SH-SY5Y (cell line): ENCODE measurements at regions not wholly inside any gene's neighbourhood (a gene's known extent, or its start where the extent isn't known, plus 50 kb on each side); places are given as distances from the start of the nearest gene placed in this dataset.

Experiments used
- GATA2 ChIP-seq: IDR thresholded peaks from 2 replicates; pipeline ENCODE4 v1.6.1; 2011; ENCODE audit warnings: mild to moderate bottlenecking, low read depth, low read length
- GATA3 ChIP-seq: IDR thresholded peaks from 2 replicates; pipeline ENCODE4 v1.6.1; 2011; ENCODE audit warnings: low read depth, mild to moderate bottlenecking, low read length, moderate library complexity

DNA sequence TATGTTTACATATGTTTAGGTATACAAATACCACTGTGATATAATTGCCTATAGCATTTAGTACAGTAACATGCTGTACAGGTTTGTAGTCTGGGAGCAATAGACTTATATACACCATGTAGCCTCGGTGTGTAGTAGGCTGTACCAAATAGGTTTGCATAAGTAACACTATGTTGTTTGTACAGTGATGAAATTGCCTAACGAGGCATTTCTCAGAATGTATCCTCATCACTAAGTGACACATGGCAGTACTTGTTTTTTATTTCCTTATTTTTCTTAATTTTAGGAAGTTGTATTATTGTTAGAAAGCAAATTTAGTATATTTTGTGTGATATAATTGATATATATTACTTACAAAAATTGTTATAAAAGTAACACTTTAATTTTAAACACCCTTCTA lies 840.9 kb downstream of the LTN1 start:
- TF ChIP-seq GATA3: no peak
- no peak for TF ChIP-seq GATA2

DNA sequence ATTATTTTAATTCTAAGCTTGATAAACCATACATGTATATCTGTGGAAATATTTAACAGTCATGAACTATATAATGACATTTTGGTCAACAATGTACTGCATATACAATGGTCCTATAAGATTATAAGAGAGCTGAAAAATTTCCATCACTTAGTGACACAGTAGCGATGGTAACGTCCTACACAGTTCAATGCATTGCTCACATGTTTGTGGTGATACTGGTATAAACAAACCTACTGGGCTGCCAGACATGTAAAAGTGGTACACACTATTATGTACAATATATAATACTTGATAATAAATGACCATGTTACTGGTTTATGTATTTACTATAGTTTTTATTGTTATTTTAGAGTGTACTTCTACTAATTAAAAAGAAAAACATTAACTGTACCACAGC lies 841.9 kb downstream of the LTN1 start:
- TF ChIP-seq GATA3: no peak
- TF ChIP-seq GATA2: no peak

DNA sequence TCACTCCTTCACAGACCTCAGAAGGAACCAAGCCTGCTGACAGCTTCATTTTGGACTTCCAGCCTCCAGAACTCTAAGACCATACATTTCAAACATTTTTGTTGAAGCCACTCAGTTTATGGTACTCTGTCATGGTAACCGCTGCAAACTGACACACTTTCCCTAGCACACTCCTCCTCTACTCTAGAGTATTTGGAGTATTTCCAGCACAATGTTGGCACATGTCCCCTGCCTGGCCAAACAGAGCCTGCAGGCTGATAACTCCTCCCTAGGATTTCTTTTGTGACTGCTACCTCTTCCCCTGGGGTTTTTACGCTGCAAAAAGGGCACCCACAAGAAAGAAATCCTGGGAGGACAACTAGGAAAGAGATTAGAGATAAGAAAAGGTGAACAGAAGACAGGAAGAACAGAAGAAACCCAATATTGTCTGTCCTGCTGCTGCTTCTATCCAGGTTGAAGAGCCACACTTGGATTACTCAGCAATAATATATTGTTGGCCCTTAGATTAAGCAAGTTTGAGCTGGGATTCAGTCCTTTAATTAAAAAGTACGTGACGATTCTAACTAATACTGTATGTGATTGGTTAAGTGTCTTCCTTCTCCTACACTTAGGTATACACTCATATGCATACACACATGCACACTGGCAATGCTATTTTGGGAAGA lies 844.1 kb downstream of the LTN1 start:
- TF ChIP-seq GATA3 (no peak), GATA2 (no peak)

DNA sequence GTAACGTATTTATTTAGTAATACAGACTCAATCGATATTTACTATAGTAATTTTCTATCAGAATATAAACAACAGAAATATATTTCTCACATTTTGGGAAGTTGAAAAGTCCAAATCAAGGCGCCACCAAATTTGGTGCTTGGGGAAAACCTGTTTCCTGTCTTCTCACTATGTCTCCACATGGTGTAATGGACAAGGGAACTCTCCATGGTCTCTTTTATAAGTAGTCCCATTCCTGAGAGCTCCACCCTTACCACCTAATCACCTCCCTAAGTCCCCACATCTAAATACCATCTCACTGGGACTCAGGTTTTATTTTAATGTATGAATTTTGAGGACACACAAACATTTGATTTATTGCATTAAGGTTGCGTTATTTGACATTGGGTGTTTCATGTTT lies 848.0 kb downstream of the LTN1 start:
- TF ChIP-seq GATA3 (no peak), GATA2 (no peak)

DNA sequence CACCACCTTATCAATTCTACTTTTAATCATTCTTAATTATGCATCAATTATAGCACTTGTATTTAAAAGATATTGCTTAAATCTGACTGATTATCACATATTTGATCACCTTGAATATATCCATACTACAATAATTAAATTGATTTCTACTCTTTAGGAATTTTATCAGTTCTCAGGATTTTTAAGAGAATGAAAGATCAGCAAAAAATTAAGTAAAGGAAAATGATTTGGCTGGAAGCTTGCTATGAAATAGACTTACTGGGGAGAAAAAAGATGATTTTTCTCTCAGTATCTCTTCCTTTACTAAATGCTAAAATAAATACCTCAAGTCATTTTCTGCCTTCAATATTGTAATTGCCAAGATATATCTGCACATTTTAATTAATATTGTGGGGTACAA lies 848.6 kb downstream of the LTN1 start:
- no peak for TF ChIP-seq GATA2
- TF ChIP-seq GATA3: no peak

DNA sequence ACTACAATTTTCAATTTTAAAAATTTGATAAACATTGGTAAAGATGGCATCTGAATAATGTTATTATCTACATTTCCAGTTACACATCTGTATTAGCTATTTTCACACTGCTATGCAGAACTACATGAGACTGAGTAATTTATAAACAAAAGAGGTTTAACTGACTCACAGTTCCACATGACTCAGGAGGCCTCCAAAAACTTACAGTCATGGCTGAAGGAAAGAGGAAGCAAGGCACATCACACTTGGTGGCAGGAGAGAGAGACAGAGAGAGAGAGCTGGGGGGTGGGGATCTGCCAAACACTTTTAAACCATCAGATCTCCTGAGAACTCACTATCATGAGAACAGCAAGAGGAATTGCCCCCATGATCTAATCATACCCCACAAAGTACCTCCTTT lies 850.0 kb downstream of the LTN1 start:
- TF ChIP-seq GATA3 (no peak), GATA2 (no peak)

DNA sequence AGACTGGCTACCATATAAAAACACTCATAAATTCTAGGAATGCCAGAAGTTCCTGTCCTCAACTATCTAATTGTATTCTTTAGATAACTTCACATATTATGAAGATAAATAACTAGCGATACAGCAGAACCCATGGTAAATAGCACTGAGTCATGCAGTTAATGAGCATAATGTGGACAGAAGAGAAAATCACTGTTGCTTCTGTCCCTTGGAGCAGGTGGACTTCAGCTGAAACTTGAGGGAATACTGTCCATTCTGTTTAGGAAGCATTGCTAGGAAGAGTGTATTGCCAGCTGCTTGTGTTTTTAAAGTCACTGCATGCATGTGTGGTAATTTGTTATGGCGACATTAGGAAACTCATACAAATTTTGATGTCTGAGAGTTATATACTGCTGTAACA lies 854.4 kb downstream of the LTN1 start:
- TF ChIP-seq GATA3: no peak
- no peak for TF ChIP-seq GATA2

DNA sequence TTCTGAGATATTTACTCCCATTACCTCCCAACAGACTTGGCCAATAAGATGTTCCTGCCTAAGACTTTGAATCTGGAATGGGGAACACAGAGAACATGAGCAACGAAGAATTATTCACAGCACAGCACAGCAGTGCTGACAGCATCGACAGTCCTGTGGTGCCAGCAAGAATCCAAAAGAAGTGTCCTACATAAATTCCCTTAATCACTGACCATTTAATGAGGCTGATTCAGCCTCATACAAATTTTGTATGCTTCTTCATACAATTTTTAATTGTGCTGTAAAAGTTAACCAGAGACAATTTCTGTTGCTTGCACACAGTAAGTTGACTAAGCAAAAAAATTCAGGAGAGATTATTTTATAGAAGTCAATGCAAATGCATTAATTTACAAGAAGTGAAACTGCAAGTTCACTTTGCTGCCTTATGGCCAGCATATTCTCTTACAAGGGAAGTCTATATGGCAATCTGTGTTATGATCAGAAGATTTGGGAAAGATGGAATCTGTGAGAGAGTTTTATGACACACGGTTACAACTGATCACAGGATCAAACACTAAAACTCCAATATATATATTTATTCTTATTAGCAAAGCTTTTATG lies 855.9 kb downstream of the LTN1 start:
- TF ChIP-seq GATA2 (no peak), GATA3 (no peak)

DNA sequence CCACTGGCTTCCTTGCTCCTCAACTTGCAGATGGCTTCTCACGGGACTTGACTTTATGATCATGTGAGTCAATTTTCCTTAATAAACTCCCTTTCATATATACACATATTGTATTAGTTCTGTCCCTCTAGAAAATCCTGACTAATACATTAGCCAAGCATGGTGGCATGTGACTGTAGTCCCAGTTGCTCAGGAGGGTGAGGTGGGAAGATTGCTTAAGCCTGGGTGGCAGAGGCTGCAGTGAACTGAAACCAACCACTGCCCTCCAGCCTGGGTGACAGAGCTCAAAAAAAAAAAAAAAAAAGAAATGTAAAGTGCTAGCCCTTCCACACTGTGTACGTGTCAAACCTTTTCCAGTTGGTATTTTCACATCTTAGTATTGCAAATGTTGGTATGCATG lies 857.0 kb downstream of the LTN1 start:
- TF ChIP-seq GATA2 (no peak), GATA3 (no peak)

DNA sequence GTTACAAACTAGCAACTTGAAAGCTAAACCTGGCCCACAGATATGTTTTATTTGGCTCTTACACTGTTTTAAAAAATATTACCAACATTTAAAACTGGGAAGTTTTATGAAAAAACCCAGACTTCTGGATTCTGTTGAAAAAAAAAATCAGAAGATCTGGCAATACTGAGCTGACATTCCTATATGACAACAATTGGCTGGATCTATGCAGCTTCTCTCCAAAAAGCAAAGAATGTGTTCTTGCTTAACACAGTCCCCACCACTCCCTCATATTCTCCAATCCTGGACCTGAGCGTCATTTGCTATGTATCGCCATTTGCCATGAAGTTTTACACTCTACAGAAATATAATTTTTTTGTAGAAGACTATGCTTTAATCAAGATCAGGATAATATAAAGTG lies 859.6 kb downstream of the LTN1 start:
- TF ChIP-seq GATA2 (no peak), GATA3 (no peak)

DNA sequence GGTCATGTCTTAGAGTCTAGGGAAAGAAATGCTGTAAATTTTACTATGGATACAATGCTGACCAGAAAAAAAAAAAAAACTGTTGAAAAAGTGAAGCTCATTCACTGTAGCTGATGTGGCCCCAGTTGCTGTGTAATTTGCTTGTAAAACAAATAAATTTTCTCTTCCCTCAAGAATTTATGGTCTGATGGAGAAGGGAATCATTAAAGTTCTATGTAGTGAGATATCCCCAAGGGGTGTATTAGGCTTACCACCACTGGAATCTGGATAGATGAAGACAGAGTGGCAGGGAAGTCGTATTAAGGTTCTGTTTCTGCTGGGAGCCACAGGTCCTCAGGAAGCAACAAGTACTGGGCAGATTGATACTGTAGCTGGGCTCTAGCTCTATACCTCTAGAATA lies 860.0 kb downstream of the LTN1 start:
- no peak for TF ChIP-seq GATA3
- no peak for TF ChIP-seq GATA2

DNA sequence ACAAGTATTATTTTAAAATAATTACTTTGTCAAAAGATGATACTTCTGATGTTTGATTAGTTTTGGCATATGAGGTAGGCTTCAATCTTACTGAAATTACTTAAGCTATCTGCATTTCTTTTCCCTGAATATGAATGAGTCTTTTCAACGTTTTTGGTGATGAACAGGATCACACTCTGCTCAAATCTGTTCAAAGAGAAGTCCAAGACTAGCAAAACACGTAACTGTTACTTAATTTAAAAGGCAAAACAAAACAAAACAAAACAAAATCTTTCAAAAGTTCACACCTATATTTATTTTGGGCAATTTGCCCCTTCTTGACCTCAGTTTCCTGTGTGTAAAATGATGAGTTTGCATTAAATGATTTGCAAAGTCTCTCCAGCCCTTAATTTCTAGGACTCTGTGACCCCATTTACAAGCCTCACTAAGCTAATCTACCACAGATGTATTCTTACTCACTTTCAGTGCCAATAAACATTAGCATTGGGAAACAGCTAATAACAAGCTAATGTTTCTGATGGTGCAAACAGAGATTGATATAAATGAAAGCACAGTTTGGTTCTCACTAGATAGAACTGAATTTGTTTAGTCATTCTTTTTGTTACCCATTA lies 865.4 kb downstream of the LTN1 start:
- TF ChIP-seq GATA3 (no peak), GATA2 (no peak)

DNA sequence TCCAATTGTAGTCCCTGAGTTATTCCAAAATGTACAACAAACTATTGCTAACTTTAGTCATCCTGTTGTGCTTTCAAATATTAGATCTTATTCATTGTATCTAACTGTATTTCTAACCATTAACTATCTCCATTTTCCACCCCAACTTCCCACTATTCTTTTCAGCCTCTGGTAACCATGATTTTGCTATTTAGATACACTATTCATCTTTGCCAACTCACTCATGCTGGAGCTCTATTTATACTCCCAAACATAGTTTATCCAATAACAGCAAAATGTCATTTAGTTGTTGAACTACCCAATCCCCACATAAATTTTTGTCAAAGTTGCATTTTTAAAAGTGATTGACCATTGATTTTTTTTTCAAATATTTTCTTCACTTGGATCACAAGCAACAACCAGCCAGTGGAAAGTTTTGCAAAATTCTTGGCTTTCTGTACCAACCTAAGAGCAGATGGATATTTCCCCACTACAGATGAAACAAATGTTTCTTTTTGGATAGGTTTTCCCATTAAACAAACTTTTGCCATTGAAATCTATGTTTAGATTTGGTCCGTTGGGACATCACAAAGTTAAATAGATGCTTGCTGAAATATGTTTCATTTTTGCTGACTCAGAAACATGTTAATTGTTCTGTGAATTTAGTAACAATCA lies 866.0 kb downstream of the LTN1 start:
- no peak for TF ChIP-seq GATA3
- no peak for TF ChIP-seq GATA2

DNA sequence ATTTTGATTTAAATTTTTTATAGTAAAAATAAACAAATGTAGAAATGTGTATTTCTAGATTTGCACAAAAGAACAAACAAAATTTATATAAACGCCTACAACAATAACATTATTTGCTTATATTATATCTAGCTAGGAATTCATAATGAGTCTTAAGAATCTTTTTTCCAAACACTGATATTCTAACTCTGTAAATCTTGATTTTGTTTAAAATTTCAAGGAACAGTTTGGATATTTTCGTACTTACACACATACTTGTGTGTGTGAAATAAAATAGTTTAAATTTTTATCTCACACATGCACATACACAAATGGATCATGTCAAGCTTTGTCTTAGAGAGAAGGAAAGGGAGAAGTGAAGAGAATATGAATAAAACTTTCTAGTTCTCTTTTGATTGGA lies 868.1 kb downstream of the LTN1 start:
- TF ChIP-seq GATA2: no peak
- no peak for TF ChIP-seq GATA3

DNA sequence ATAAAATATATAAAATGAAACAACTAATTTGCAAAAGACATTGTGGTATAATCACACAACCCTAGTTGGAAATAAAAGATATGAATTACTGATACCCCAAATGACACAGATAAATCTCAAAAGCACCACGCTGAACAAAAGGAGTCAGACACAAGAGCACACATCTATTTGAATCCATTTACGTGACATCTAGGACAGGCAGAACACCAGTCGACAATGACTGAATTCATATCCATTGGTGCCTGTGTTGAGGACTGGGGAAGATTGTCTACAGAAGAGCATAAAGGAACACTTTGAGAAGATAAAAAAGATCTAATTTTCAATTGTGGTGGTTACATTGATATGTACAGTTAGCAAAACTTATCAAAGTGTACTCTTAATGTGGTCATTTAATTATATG lies 874.1 kb downstream of the LTN1 start:
- no peak for TF ChIP-seq GATA3
- TF ChIP-seq GATA2: no peak

DNA sequence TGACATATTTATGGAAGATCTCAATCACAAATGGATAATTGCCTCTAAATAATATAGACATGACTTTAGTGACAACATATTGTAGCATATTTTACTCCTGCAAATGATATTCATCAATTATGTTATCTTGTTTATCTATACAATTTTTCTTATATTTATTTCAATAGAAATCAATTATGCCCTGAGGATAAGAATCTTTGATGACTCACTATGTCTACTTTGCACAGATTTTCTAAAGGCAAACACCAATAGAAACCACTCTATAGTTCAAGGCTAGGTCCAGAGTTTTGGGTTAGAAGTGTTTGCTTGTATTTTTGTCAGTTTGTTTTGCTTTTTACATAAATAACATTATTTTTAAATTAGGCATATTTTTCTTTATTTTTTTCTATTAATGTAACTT lies 879.0 kb downstream of the LTN1 start:
- no peak for TF ChIP-seq GATA3
- no peak for TF ChIP-seq GATA2
